Adrenal gland (tissue), 5 donors: ENCODE measurements at regions not wholly inside any gene's neighbourhood (a gene's known extent, or its start where the extent isn't known, plus 50 kb on each side); places are given as distances from the start of the nearest gene placed in this dataset.

Experiments used
- CTCF ChIP-seq, 6 experiments: fragments of 450-650 bp in 4 of 6; fragments of 200-600 bp in 2 of 6; sonication (generic) in 1 of 6; IDR thresholded peaks; 1 replicate in 5 of 6; 2 replicates in 1 of 6; pipeline versions ENCODE4 v1.5.1 to v1.8.0; 2016 to 2021; ENCODE audit warnings: antibody characterized with exemption in 6 of 6, mild to moderate bottlenecking in 2 of 6, moderate library complexity in 1 of 6
- POLR2A ChIP-seq, 2 donors: fragments of 450-650 bp; IDR thresholded peaks; one replicate each; pipeline ENCODE4 v1.6.1; 2017; ENCODE audit warnings: antibody characterized with exemption in 2 of 2, mild to moderate bottlenecking in 2 of 2, moderate library complexity in 1 of 2
- donor health status: DM: no; HTN: no; CAD: no.

- no peak for TF ChIP-seq CTCF (IDR thresholded peaks at IDR 0.05)
- no peak for TF ChIP-seq POLR2A (IDR thresholded peaks at IDR 0.05)
Measured at GRCh38 chr4:138591808-138592207, 349.7 kb upstream of the SLC7A11 start.
